GM10248 (cell line): ENCODE measurements at regions not wholly inside any gene's neighbourhood (a gene's known extent, or its start where the extent isn't known, plus 50 kb on each side); places are given as distances from the start of the nearest gene placed in this dataset.
A peak's percentile ranks its signal among the peaks of the same experiment; 100 is the strongest.
"Not testable (repeated sequence)": the region's sequence is repeated elsewhere in the genome, so short reads cannot be mapped to it uniquely, and the experiment has no call there.

Experiments
- CTCF ChIA-PET: fragments of 300-600 bp; sonication (Branson Sonifier 250); formaldehyde crosslinking; extraction: SDS; loops from one replicate; lab custom pipeline; 2021; ENCODE audit warnings: antibody characterized with exemption; lab: Yijun Ruan, JAX
- POLR2A ChIA-PET: fragments of 350-650 bp; sonication (Branson Sonifier 250); formaldehyde crosslinking; extraction: SDS; loops from one replicate; lab custom pipeline; 2020; ENCODE audit warnings: antibody characterized with exemption; lab: Yijun Ruan, JAX
- DNase-seq: peaks from one replicate; pipeline ENCODE4 v3.0.0; 2012; ENCODE audit errors: extremely low spot score
- TF ChIP-seq, protein P1 (sequence below): IDR thresholded peaks from 2 replicates; pipeline ENCODE4 v1.5.1; 2012; ENCODE audit warnings: mild to moderate bottlenecking, low read depth; ENCODE audit errors: extremely low read depth, missing control alignments, control extremely low read depth

DNA sequence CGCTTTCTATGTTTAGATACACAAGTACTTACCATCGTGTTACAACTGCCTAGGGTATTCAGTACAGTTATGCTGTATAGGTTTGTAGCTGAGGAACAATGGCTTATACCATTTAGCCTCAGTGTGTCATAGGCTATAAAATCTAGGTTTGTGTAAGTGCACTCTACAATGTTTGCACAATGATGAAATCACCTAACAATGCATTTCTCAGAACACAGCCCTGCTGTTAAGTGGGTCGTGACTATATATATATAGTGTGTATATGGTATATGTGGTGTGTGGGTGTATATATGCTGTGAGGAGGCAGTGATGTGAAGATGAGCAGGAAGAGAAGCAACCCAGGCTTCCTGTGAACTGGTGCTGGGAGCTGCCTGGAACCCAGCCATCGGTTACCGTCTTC is 65.6 kb upstream of the MKI67 start:
- DNase-seq = no peak
- POLR2A ChIA-PET = no interaction called here
- TF ChIP-seq, protein P1, sequence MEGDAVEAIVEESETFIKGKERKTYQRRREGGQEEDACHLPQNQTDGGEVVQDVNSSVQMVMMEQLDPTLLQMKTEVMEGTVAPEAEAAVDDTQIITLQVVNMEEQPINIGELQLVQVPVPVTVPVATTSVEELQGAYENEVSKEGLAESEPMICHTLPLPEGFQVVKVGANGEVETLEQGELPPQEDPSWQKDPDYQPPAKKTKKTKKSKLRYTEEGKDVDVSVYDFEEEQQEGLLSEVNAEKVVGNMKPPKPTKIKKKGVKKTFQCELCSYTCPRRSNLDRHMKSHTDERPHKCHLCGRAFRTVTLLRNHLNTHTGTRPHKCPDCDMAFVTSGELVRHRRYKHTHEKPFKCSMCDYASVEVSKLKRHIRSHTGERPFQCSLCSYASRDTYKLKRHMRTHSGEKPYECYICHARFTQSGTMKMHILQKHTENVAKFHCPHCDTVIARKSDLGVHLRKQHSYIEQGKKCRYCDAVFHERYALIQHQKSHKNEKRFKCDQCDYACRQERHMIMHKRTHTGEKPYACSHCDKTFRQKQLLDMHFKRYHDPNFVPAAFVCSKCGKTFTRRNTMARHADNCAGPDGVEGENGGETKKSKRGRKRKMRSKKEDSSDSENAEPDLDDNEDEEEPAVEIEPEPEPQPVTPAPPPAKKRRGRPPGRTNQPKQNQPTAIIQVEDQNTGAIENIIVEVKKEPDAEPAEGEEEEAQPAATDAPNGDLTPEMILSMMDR = no peak
- CTCF ChIA-PET = interaction anchor here (1.2 to 1.6 kb wide), 2 partner anchors 20 to 21 kb away, joined by 3 to 6 read pairs; no protein-coding TSS in a partner anchor

DNA sequence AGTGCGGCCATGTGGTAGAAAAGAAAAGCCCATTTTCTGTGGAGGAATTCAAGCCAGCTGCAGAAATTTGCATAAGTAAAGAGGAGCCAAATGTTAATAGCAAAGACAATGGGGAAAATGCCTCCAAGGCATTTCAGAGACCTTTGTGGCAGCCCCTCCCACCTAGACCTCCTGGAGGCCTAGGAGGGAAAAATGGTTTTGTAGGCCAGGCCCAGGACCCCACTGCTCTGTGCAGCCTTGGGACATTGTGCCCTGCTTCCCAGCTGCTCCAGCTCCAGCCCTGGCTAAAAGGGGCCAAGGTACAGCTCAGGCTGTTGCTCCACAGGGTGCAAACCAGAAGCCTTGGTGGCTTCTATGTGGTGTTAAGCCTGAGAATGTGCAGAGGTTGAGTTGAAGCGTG is 75.6 kb upstream of the MKI67 start:
- CTCF ChIA-PET = interaction anchor here (1.2 to 1.9 kb wide), 2 partner anchors 11 to 21 kb away, joined by 4 to 6 read pairs; no protein-coding TSS in a partner anchor
- DNase-seq, POLR2A ChIA-PET: not testable (repeated sequence)

DNA sequence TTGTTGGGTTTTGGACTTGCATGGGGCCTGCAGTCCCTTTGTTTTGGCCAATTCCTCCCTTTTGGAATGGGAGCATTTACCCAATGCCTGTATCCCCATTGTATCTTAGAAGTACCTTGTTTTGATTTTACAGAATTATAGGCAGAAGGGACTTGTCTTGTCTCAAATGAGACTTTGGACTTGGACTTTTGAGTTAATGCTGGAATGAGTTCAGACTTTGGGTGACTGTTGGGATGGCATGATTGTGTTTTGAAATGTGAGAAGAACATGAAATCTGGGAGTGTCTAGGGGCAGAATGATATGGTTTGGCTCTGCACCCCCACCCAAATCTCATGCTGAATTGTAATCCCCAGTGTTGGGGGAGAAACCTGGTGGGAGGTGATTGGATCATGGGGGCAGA is 76.8 kb upstream of the MKI67 start:
- ChIA-PET POLR2A (no interaction called here), CTCF (interaction anchor here (1.9 kb wide), 1 partner anchor 9 kb away, joined by 6 read pairs; no protein-coding TSS in a partner anchor)
- TF ChIP-seq, protein P1 = no peak
- DNase-seq = no peak

DNA sequence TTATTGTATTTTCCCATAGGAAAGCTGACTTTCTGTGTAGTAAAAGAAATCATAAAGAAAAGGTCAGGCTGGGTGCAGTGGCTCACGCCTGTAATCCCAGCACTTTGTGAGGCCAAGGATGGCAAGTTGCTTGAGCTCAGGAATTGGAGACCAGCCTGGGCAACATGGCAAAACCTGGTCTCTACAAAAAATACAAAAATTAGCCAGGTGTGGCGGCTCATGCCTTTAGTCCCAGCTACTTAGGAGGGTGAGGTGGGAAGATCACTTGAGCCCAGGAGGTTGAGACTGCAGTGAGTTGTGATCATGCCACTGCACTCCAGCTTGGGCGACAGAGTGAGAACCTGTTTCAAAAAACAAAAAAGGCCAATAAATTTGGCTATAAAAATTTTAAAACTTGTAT is 79.4 kb upstream of the MKI67 start:
- CTCF ChIA-PET = interaction anchor here (1.4 kb wide), 1 partner anchor 27 kb away, joined by 5 read pairs; no protein-coding TSS in a partner anchor

DNA sequence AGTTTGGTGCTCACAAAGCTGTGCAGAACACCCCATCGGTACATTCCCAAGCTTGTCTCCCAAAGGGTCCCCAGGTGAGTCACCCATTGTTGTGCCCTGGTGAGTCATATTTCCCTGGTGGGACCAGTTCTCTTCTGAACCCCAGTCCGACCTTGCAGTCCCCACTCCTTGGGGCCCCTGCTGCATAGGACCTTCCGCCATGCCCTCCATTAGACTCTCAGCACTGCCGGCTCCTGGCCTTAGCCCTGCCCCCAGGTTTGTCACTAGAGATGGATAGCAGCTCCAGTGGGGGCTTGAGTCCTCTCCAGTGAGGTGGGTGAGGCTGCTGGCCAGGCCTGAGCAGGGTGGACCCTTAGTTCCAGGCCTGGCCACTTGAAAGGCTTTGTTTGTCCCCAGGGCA is 80.5 kb upstream of the MKI67 start:
- no peak for DNase-seq
- ChIA-PET CTCF (interaction anchor here (0.8 kb wide), 1 partner anchor 10 kb away, joined by 3 read pairs; no protein-coding TSS in a partner anchor), POLR2A (no interaction called here)
- TF ChIP-seq, protein P1 = no peak

More for the DNA sequence above, 79.4 kb upstream of the MKI67 start:
- POLR2A ChIA-PET, DNase-seq: not testable (repeated sequence)

DNA sequence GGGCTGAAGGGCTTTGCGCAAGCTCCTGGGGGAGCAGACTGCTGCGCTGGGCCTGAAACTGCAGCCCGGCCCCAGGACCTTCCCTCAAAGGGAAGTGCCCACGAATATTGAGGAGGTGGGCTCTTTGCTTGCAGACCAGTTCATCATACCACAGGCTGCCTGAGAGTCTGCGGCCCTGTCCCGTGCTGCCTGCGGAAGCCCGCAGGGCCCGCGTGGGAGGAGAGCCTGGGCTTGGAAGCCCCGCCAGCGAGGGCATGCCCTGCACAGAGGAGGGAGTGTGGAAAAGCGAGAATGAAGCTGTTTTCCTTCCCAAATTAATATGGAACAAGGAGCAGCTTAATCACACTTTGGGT is 83.6 kb upstream of the MKI67 start:
- ChIA-PET CTCF (interaction anchor here (0.8 to 0.9 kb wide), 2 partner anchors 11 to 53 kb away, joined by 3 read pairs; no protein-coding TSS in a partner anchor), POLR2A (no interaction called here)
- DNase-seq = no peak
- TF ChIP-seq, protein P1 = no peak

DNA sequence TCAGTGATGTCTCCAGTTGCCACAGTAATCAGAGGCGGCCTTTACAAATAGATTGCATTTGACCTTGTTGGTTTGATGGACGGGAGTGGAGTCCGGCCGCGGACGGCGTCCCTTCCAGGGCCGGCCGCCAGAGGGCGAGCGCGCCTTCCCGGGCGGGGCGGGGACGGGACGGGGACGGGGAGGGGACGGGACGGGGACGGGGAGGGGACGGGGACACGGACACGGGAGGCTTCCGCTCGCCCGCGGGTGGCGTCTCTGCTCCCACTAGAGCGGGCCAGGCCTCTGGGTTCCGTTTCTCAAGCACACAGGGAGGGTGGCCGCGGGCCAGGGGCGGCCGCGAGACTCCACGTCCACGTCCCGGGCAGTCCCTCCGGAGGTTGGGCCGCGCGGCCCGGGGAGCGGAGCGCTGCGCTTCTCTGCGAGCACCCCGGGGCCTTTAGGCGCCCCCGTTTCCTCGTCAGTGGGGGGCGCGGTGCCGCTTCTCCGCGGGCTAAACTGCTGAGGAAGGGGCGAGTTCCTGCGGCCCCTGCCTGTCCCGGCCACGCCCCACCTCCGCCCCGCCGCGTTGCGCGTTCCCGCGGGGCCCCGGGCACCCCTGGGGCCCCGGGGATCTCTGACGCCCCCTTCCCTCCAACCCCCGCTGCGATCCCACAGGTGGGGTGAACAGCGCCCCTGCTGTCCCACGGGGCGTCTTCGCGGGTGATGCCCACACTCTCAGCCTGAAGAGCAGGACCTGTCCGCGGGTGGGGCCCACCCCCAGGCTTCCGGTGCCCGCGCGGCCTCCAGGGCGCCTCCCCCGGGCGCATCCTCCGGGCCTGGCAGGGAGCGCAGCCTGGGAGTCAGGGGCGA is 84.2 kb upstream of the MKI67 start:
- TF ChIP-seq, protein P1 = peak; percentile 69
- DNase-seq = peak; percentile 85
- POLR2A ChIA-PET = no interaction called here
- CTCF ChIA-PET = interaction anchor here (0.8 to 2.4 kb wide), 6 partner anchors 12 to 1918 kb away, joined by 3 to 12 read pairs (median 4); no protein-coding TSS in a partner anchor
